Right atrium auricular region (tissue), 2 donors: ENCODE measurements at regions not wholly inside any gene's neighbourhood (a gene's known extent, or its start where the extent isn't known, plus 50 kb on each side); places are given as distances from the start of the nearest gene placed in this dataset.

ENCODE experiments used
- DNase-seq: peaks from one replicate; pipeline ENCODE4 v3.0.0-alpha.2; 2019; ENCODE audit warnings: low spot score
- H3K27ac ChIP-seq, 2 donors: fragments of 200-600 bp; sonication (generic); 1 replicate in 1 of 2; 2 replicates in 1 of 2; pipeline ENCODE4 v1.5.1; 2016 to 2019
- H3K27me3 ChIP-seq, 2 donors: fragments of 200-600 bp; sonication (generic); one replicate each; pipeline versions ENCODE4 v1.5.1 to v1.6.0; 2017 to 2019
- H3K36me3 ChIP-seq: fragments of 200-600 bp; sonication (generic); one replicate; pipeline ENCODE4 v1.5.1; 2016
- H3K4me1 ChIP-seq, 2 donors: fragments of 200-600 bp; sonication (generic); one replicate each; pipeline versions ENCODE4 v1.5.1 to v1.6.0; 2017 to 2019
- H3K4me3 ChIP-seq, 2 donors: fragments of 200-600 bp; sonication (generic); 1 replicate in 1 of 2; 2 replicates in 1 of 2; pipeline ENCODE4 v1.5.1; 2017 to 2019; ENCODE audit warnings: mild to moderate bottlenecking in 1 of 2, moderate library complexity in 1 of 2
- H3K9me3 ChIP-seq, 2 donors: fragments of 200-600 bp; sonication (generic); one replicate each; pipeline ENCODE4 v1.5.1; 2019
- TF ChIP-seq, protein P1 (sequence below), 2 donors: fragments of 200-600 bp; sonication (generic); IDR thresholded peaks; one replicate each; pipeline ENCODE4 v1.5.1; 2019; ENCODE audit warnings: antibody characterized with exemption in 2 of 2

DNA sequence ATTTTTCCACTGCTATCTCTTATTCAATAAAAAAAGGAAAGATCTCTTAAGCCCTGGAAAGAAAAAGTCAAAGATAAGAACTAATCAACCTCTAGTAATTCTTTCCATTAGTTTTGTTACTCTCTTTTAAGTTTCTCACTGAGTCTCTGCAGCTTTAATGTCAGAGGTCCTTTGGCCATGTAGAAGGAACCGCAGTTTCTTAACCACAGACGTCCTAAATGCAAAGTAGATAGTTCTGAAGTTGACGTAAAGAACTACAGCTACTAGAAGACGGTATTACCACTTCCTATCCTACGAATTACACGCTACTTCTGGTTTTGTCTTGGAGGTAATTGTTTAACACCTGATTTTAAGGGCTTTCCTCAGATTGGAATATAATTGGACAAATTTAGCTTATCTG lies 325.9 kb downstream of the ANKRD50 start:
- H3K36me3 ChIP-seq: no peaks in the 10 kb centered on the region
- no peaks in the 10 kb centered on the region for H3K9me3 ChIP-seq
- no peak overlapping the region for H3K4me3 ChIP-seq
- no peaks in the 10 kb centered on the region for H3K27me3 ChIP-seq
- TF ChIP-seq, protein P1, sequence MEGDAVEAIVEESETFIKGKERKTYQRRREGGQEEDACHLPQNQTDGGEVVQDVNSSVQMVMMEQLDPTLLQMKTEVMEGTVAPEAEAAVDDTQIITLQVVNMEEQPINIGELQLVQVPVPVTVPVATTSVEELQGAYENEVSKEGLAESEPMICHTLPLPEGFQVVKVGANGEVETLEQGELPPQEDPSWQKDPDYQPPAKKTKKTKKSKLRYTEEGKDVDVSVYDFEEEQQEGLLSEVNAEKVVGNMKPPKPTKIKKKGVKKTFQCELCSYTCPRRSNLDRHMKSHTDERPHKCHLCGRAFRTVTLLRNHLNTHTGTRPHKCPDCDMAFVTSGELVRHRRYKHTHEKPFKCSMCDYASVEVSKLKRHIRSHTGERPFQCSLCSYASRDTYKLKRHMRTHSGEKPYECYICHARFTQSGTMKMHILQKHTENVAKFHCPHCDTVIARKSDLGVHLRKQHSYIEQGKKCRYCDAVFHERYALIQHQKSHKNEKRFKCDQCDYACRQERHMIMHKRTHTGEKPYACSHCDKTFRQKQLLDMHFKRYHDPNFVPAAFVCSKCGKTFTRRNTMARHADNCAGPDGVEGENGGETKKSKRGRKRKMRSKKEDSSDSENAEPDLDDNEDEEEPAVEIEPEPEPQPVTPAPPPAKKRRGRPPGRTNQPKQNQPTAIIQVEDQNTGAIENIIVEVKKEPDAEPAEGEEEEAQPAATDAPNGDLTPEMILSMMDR (IDR thresholded peaks at IDR 0.05): no peak
- DNase-seq: no peak
- no peaks in the 10 kb centered on the region for H3K4me1 ChIP-seq
- H3K27ac ChIP-seq: no peak overlapping the region

DNA sequence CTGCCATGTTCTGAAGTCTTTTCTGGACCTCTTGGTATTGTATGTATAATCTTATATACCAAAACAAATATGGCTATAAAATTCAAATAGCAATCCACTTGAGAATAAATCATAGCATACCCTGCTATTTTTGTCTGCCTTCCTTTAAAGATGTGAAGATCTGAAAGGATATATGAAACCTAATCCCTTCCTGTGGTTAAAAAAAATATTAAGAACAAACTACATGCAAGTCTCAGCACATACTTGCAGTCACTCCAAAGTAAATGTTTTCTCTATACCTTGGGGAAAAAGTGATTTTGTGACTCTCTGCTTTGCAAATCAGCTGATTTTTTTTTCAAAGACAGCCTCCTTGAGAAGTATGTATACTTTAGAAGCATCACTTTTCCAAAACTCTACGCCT lies 322.9 kb downstream of the ANKRD50 start:
- TF ChIP-seq, protein P1 (IDR thresholded peaks at IDR 0.05): no peak
- DNase-seq: no peak

DNA sequence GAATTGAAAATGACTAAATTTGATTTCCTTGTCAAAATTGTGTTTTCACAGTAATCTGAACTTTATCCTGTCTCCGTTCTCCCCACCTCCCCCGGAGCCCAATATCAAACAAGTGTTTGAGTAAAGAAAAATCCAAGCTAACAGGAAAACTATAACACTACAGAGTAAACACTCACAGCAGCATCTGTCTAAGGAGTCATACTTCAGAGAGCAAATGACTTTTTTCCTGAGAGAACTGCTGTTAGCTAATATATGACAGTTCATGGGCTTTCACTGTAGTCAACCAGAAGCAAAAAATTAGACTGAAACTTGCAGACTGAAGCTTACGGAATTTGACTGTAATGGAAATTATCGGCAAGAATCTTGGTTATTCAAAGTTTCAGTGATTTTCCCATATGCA lies 321.7 kb downstream of the ANKRD50 start:
- H3K36me3 ChIP-seq: no peaks in the 10 kb centered on the region
- H3K4me3 ChIP-seq: no peak overlapping the region
- H3K4me1 ChIP-seq: no peaks in the 10 kb centered on the region
- TF ChIP-seq, protein P1 (IDR thresholded peaks at IDR 0.05): no peak
- no peaks in the 10 kb centered on the region for H3K9me3 ChIP-seq
- H3K27ac ChIP-seq: no peak overlapping the region
- DNase-seq: no peak
- no peaks in the 10 kb centered on the region for H3K27me3 ChIP-seq

More for the DNA sequence above, 322.9 kb downstream of the ANKRD50 start:
- Histone ChIP-seq H3K27ac (no peak overlapping the region), H3K36me3 (no peaks in the 10 kb centered on the region), H3K9me3 (no peaks in the 10 kb centered on the region), H3K4me1 (no peaks in the 10 kb centered on the region), H3K4me3 (no peak overlapping the region), H3K27me3 (no peaks in the 10 kb centered on the region)

DNA sequence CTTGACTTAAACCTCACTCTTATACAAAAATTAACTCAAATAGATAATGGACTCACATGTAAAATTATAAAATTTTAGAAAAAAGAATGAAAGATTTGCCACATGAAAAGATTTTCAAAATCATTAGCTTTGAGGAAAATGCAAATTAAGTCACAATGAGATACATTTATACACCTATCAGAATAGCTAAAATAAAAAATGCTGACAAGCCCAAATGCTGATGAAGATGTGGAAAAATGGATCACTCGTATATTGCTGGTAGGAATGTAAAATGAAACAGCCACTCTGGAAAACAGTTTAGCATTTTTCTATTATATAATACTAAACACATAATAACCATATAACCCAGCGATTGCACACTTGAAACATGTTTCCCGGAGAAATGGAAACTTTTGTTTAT lies 316.2 kb downstream of the ANKRD50 start:
- H3K36me3 ChIP-seq: no peaks in the 10 kb centered on the region
- no peaks in the 10 kb centered on the region for H3K9me3 ChIP-seq
- DNase-seq: no peak
- no peak overlapping the region for H3K27ac ChIP-seq
- H3K4me1 ChIP-seq: no peaks in the 10 kb centered on the region
- H3K27me3 ChIP-seq: no peaks in the 10 kb centered on the region
- no peak overlapping the region for H3K4me3 ChIP-seq
- TF ChIP-seq, protein P1 (IDR thresholded peaks at IDR 0.05): no peak

DNA sequence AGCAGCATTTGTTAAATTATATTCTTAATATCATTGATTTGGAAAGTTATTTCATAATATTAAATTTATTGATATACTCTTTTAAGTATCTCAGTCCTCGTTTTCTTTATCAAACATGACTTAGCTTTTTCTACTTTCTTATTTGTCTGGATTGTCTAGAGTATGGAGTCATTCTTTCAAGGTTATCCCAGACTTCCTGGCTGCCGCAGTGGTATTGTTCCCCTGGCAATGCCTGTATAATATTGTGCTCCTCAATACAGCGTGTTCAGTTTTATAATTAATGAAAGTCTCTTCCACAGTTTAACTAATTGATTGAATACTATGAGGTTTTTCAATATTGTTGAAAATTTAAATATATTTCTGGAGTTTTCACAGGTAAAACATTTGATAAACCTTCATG lies 310.9 kb downstream of the ANKRD50 start:
- H3K4me3 ChIP-seq: no peak overlapping the region
- no peaks in the 10 kb centered on the region for H3K36me3 ChIP-seq
- H3K9me3 ChIP-seq: no peaks in the 10 kb centered on the region
- H3K27me3 ChIP-seq: no peaks in the 10 kb centered on the region
- no peaks in the 10 kb centered on the region for H3K4me1 ChIP-seq
- TF ChIP-seq, protein P1 (IDR thresholded peaks at IDR 0.05): no peak
- no peak for DNase-seq
- H3K27ac ChIP-seq: no peak overlapping the region

DNA sequence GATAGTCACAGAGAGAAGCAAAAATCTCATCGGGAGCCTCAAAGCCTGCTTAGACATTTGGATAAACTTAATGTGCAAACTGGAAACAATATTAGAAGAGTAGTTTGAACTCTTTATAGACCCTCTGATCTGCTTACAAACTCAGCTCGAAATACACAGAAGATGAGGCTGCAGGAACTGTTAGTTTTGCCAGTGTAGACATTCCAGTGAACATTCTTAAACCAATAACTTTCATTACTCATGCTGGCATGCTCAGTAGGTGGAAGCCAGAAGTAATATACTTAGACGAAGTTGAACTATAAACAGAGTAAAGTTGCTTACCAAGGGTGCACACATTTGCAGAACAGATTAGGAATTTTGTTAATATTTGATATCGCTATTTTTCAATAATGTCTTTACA lies 303.5 kb downstream of the ANKRD50 start:
- no peak for DNase-seq
- TF ChIP-seq, protein P1 (IDR thresholded peaks at IDR 0.05): no peak
- Histone ChIP-seq H3K27ac (no peak overlapping the region), H3K4me1 (no peaks in the 10 kb centered on the region), H3K27me3 (no peaks in the 10 kb centered on the region), H3K9me3 (no peaks in the 10 kb centered on the region), H3K4me3 (no peak overlapping the region), H3K36me3 (no peaks in the 10 kb centered on the region)
